ENCODE measurements at regions not wholly inside any gene's neighbourhood (a gene's known extent, or its start where the extent isn't known, plus 50 kb on each side); places are given as distances from the start of the nearest gene placed in this dataset.
A peak's percentile ranks its signal among the peaks of the same experiment; 100 is the strongest.

GRCh38 chr9:7983490-7983889, 183.9 kb upstream of the DMAC1 start:
- peak; percentile 88 for DNase-seq (ENCODE audit: low spot score)

- DNase-seq (ENCODE audit: low spot score): no peak
Observed at GRCh38 chr9:7982907-7983306, 183.3 kb upstream of the DMAC1 start.

GRCh38 chr9:7980691-7981289, 181.2 kb upstream of the DMAC1 start:
- peak; percentile 17 for DNase-seq (ENCODE audit: low spot score)

DNA sequence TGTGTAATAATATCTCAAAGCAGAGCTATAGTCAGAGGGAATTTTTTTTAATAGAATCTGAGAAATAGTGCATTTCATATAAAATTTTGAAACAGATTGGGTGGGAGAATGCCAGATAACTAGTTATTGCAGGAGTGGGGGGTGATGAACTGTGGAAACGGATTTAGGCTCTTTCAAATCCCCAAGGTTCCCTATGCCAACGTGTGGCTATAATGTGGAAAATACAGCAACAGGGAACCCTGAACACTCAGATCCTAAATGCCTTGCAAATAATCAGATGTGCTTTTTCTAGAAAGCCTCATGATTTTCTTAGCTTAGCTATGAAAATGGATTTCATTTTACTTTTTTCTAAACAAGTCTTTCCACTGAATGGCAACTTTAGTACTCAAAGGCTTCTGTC, 180.5 kb upstream of the DMAC1 start:
- no peak for DNase-seq (ENCODE audit: low spot score)

- no peak for DNase-seq (ENCODE audit: low spot score)
Observed at GRCh38 chr9:7979611-7980010, 180.0 kb upstream of the DMAC1 start.

GRCh38 chr9:7977586-7977985, 178.0 kb upstream of the DMAC1 start:
- no peak for DNase-seq (ENCODE audit: low spot score)

DNA sequence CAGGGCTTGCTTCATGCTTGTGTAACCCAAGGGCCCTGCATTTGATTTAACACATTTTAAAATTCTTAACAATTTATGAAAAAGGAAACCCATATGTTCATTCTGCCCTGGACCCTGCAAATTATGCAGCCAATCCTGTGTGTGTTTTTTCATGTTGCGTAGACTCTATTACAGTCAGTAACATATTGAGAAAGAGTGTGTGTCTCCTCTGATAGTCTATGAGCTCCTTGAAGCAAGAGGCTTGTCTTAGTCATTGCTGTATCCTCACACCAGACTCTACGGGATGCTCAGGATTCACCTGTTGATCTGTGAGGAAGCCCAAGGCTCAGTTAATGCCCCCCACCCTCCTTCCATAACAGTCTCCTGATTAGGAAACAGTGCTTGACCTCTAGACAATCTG, 177.3 kb upstream of the DMAC1 start:
- no peak for DNase-seq (ENCODE audit: low spot score)

GRCh38 chr9:7976167-7976755, 176.7 kb upstream of the DMAC1 start:
- no peak for DNase-seq (ENCODE audit: low spot score)

GRCh38 chr9:7975336-7975735, 175.8 kb upstream of the DMAC1 start:
- DNase-seq (ENCODE audit: low spot score): no peak

- DNase-seq (ENCODE audit: low spot score): no peak
Observed at GRCh38 chr9:7974335-7974960, 174.9 kb upstream of the DMAC1 start.

GRCh38 chr9:7973123-7973522, 173.5 kb upstream of the DMAC1 start:
- DNase-seq (ENCODE audit: low spot score): no peak

GRCh38 chr9:7970681-7971330, 171.2 kb upstream of the DMAC1 start:
- DNase-seq (ENCODE audit: low spot score): no peak

DNA sequence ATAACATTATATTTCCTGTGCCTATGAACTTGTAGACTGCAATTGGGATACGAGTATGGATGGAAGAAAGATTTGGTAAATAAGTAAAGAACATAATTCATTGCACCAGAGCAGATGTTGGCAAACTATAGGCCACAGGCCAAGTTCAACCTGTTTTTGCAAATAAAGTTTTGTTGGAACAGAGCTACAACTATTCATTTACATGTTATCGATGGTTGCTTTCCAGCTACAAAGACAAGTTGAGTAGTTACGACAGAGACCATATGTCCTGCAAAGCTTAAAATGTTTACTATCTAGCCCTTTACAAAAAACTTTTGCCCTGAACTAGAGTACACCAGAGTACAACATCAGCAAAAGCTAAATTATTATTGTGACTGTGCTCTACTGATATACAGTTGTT, 169.1 kb upstream of the DMAC1 start:
- DNase-seq (ENCODE audit: low spot score): no peak

DNA sequence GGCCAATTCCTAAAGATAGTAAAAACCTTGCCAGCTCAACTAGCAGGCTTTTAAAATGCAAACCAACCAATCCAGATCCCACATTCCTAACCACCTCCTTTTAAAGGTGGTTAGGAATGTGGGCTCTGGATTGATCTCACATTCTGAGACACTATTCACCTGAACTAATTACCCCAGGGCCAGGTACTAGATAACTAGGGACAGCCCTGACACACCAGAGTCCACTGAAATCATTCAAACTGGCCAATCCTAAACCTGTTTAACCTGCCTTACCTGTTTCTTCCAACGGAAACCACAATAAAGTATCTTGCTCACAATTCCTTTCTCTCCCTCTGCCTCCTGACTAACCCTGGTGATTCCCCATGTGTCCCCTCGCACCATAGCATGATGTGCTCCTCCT, 168.3 kb upstream of the DMAC1 start:
- no peak for DNase-seq (ENCODE audit: low spot score)

DNA sequence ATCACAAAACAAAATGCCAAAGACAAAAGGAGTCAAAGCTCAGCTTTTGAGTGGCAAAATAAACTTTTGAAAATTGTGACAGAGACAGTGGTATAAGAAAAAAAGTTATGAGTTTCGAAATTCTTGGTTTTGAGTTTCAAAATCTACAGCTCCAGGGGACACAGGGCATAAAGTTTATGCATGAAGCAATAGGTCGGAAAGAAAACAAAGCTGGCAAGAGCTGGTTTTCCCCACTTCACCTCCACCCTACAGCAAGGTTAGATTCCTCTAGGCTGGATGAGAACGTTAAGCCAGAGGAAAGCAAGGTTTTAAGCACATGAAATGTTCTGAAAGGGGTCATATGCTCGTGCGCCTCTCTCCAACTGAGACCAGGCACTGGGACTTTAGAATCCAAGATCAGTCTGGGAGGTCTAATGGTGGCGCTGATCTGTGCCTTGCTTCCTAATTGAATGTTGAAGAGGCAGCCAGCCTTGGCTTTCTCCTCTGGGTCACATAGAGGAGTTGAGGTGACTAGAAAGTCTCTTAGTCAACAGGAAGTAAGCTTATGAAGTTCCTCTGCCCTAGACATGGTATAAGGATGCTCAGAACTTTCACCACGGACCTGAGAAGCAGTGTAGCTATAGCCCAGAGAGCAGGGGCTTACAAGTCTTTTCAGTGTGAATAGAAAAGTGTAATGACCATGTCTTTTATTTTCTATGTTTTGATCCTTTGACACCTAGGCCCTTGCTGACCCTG, 167.7 kb upstream of the DMAC1 start:
- no peak for DNase-seq (ENCODE audit: low spot score)

GRCh38 chr9:7965063-7965462, 165.5 kb upstream of the DMAC1 start:
- no peak for DNase-seq (ENCODE audit: low spot score)

- no peak for DNase-seq (ENCODE audit: low spot score)
Observed at GRCh38 chr9:7963026-7963425, 163.4 kb upstream of the DMAC1 start.

- no peak for DNase-seq (ENCODE audit: low spot score)
Observed at GRCh38 chr9:7961076-7961475, 161.5 kb upstream of the DMAC1 start.

GRCh38 chr9:7960320-7961050, 160.9 kb upstream of the DMAC1 start:
- DNase-seq (ENCODE audit: low spot score): no peak

GRCh38 chr9:7957803-7958202, 158.2 kb upstream of the DMAC1 start:
- DNase-seq (ENCODE audit: low spot score): no peak

- DNase-seq (ENCODE audit: low spot score): no peak
Observed at GRCh38 chr9:7947577-7947976, 148.0 kb upstream of the DMAC1 start.

DNA sequence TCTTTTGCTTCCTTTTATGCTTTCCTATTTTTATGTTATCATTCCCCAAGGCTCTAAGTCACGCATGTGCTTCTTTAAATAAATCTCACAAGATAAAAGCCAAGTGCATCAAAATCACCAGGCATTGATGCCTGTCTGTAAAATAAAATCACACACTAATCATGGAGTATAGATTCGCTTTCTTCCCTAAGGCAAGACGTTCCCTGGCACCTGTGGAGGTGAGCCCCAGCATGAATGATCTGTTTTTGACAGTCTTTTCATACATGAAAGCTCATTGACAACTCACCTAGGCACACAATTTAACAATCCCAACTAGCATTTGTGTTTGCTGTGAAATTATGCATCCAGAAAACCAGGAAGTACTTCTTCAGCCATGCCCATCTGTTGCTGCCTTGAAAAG, 146.9 kb upstream of the DMAC1 start:
- no peak for DNase-seq (ENCODE audit: low spot score)

Measured in Ammon's horn (tissue), 1 donor.